ENCODE measurements at regions not wholly inside any gene's neighbourhood (a gene's known extent, or its start where the extent isn't known, plus 50 kb on each side); places are given as distances from the start of the nearest gene placed in this dataset.

- no peak for DNase-seq (ENCODE audit: low read depth in 4 of 6, low spot score in 6 of 6)
- H3K4me1 ChIP-seq (ENCODE audit: control insufficient read depth, insufficient read depth, low read length), result peaks cover 3% of the 10 kb centered on the region
- H3K27me3 ChIP-seq (ENCODE audit: control insufficient read depth, insufficient read depth, low read length), result no peaks in the 10 kb centered on the region
- no peaks in the 10 kb centered on the region for H3K9me3 ChIP-seq (ENCODE audit: control insufficient read depth, insufficient read depth, low read length)
- 89% methylated on average over 8 of the region's 21 CpGs for WGBS (ENCODE audit: insufficient coverage)
- no peak overlapping the region for H3K4me3 ChIP-seq (ENCODE audit: low read depth, low read length)
- H3K36me3 ChIP-seq (ENCODE audit: control insufficient read depth, insufficient read depth, low read length), result no peaks in the 10 kb centered on the region
- H3K27ac ChIP-seq (ENCODE audit: low read depth, low read length), result no peak overlapping the region
Measured at GRCh38 chr18:76673281-76674185, 148.8 kb upstream of the ZNF236 start.

- WGBS (ENCODE audit: insufficient coverage), result 94% methylated on average over 2 of the region's 3 CpGs
- Histone ChIP-seq H3K4me3 (ENCODE audit: low read depth, low read length) (no peak overlapping the region), H3K36me3 (ENCODE audit: control insufficient read depth, insufficient read depth, low read length) (no peaks in the 10 kb centered on the region), H3K27me3 (ENCODE audit: control insufficient read depth, insufficient read depth, low read length) (no peaks in the 10 kb centered on the region), H3K9me3 (ENCODE audit: control insufficient read depth, insufficient read depth, low read length) (no peaks in the 10 kb centered on the region), H3K27ac (ENCODE audit: low read depth, low read length) (no peak overlapping the region), H3K4me1 (ENCODE audit: control insufficient read depth, insufficient read depth, low read length) (no peaks in the 10 kb centered on the region)
- DNase-seq (ENCODE audit: low read depth in 4 of 6, low spot score in 6 of 6), result no peak
Measured at GRCh38 chr18:76672627-76673026, 149.7 kb upstream of the ZNF236 start.

- H3K27me3 ChIP-seq (ENCODE audit: control insufficient read depth, insufficient read depth, low read length), result no peaks in the 10 kb centered on the region
- no peak overlapping the region for H3K4me3 ChIP-seq (ENCODE audit: low read depth, low read length)
- H3K9me3 ChIP-seq (ENCODE audit: control insufficient read depth, insufficient read depth, low read length), result no peaks in the 10 kb centered on the region
- H3K27ac ChIP-seq (ENCODE audit: low read depth, low read length), result peak overlapping the region; percentile 40
- WGBS (ENCODE audit: insufficient coverage), result 92% methylated on average over 4 of the region's 12 CpGs
- H3K36me3 ChIP-seq (ENCODE audit: control insufficient read depth, insufficient read depth, low read length), result no peaks in the 10 kb centered on the region
- DNase-seq (ENCODE audit: low read depth in 4 of 6, low spot score in 6 of 6), result peak in 1 of 6 donors; percentile 72
- no peaks in the 10 kb centered on the region for H3K4me1 ChIP-seq (ENCODE audit: control insufficient read depth, insufficient read depth, low read length)
Measured at GRCh38 chr18:76670564-76671288, 151.6 kb upstream of the ZNF236 start.

- H3K4me3 ChIP-seq (ENCODE audit: low read depth, low read length), result no peak overlapping the region
- WGBS (ENCODE audit: insufficient coverage), result 83% methylated on average over 4 of the region's 5 CpGs
- no peaks in the 10 kb centered on the region for H3K27me3 ChIP-seq (ENCODE audit: control insufficient read depth, insufficient read depth, low read length)
- no peaks in the 10 kb centered on the region for H3K9me3 ChIP-seq (ENCODE audit: control insufficient read depth, insufficient read depth, low read length)
- no peak for DNase-seq (ENCODE audit: low read depth in 4 of 6, low spot score in 6 of 6)
- H3K4me1 ChIP-seq (ENCODE audit: control insufficient read depth, insufficient read depth, low read length), result no peaks in the 10 kb centered on the region
- no peaks in the 10 kb centered on the region for H3K36me3 ChIP-seq (ENCODE audit: control insufficient read depth, insufficient read depth, low read length)
- H3K27ac ChIP-seq (ENCODE audit: low read depth, low read length), result no peak overlapping the region
Measured at GRCh38 chr18:76668546-76668945, 153.8 kb upstream of the ZNF236 start.

GRCh38 chr18:76668119-76668518, 154.2 kb upstream of the ZNF236 start:
- Histone ChIP-seq H3K4me1 (ENCODE audit: control insufficient read depth, insufficient read depth, low read length) (no peaks in the 10 kb centered on the region), H3K36me3 (ENCODE audit: control insufficient read depth, insufficient read depth, low read length) (no peaks in the 10 kb centered on the region), H3K9me3 (ENCODE audit: control insufficient read depth, insufficient read depth, low read length) (no peaks in the 10 kb centered on the region), H3K27me3 (ENCODE audit: control insufficient read depth, insufficient read depth, low read length) (no peaks in the 10 kb centered on the region), H3K27ac (ENCODE audit: low read depth, low read length) (no peak overlapping the region), H3K4me3 (ENCODE audit: low read depth, low read length) (no peak overlapping the region)
- no peak for DNase-seq (ENCODE audit: low read depth in 4 of 6, low spot score in 6 of 6)
- 100% methylated on average over 5 of the region's 8 CpGs for whole genome bisulfite sequencing (ENCODE audit: insufficient coverage)

- no peak for DNase-seq (ENCODE audit: low read depth in 4 of 6, low spot score in 6 of 6)
- H3K9me3 ChIP-seq (ENCODE audit: control insufficient read depth, insufficient read depth, low read length), result no peaks in the 10 kb centered on the region
- no peaks in the 10 kb centered on the region for H3K27me3 ChIP-seq (ENCODE audit: control insufficient read depth, insufficient read depth, low read length)
- WGBS (ENCODE audit: insufficient coverage), result 74% methylated on average over 8 of the region's 12 CpGs
- H3K27ac ChIP-seq (ENCODE audit: low read depth, low read length), result no peak overlapping the region
- no peaks in the 10 kb centered on the region for H3K4me1 ChIP-seq (ENCODE audit: control insufficient read depth, insufficient read depth, low read length)
- H3K36me3 ChIP-seq (ENCODE audit: control insufficient read depth, insufficient read depth, low read length), result no peaks in the 10 kb centered on the region
- H3K4me3 ChIP-seq (ENCODE audit: low read depth, low read length), result no peak overlapping the region
Measured at GRCh38 chr18:76667603-76668002, 154.8 kb upstream of the ZNF236 start.

- Histone ChIP-seq H3K9me3 (ENCODE audit: control insufficient read depth, insufficient read depth, low read length) (no peaks in the 10 kb centered on the region), H3K4me1 (ENCODE audit: control insufficient read depth, insufficient read depth, low read length) (no peaks in the 10 kb centered on the region), H3K4me3 (ENCODE audit: low read depth, low read length) (no peak overlapping the region), H3K27me3 (ENCODE audit: control insufficient read depth, insufficient read depth, low read length) (no peaks in the 10 kb centered on the region), H3K36me3 (ENCODE audit: control insufficient read depth, insufficient read depth, low read length) (no peaks in the 10 kb centered on the region), H3K27ac (ENCODE audit: low read depth, low read length) (no peak overlapping the region)
- 45% methylated on average over 3 of the region's 7 CpGs for WGBS (ENCODE audit: insufficient coverage)
- DNase-seq (ENCODE audit: low read depth in 4 of 6, low spot score in 6 of 6), result no peak
Measured at GRCh38 chr18:76662626-76663025, 159.7 kb upstream of the ZNF236 start.

GRCh38 chr18:76660571-76661192, 161.7 kb upstream of the ZNF236 start:
- no peaks in the 10 kb centered on the region for H3K4me1 ChIP-seq (ENCODE audit: control insufficient read depth, insufficient read depth, low read length)
- no peak for DNase-seq (ENCODE audit: low read depth in 4 of 6, low spot score in 6 of 6)
- 90% methylated on average over 8 of the region's 9 CpGs for WGBS (ENCODE audit: insufficient coverage)

GRCh38 chr18:76658627-76659026, 163.6 kb upstream of the ZNF516 start:
- Histone ChIP-seq H3K27me3 (ENCODE audit: control insufficient read depth, insufficient read depth, low read length) (no peaks in the 10 kb centered on the region), H3K27ac (ENCODE audit: low read depth, low read length) (no peak overlapping the region), H3K4me3 (ENCODE audit: low read depth, low read length) (no peak overlapping the region), H3K4me1 (ENCODE audit: control insufficient read depth, insufficient read depth, low read length) (no peaks in the 10 kb centered on the region), H3K36me3 (ENCODE audit: control insufficient read depth, insufficient read depth, low read length) (no peaks in the 10 kb centered on the region), H3K9me3 (ENCODE audit: control insufficient read depth, insufficient read depth, low read length) (no peaks in the 10 kb centered on the region)
- WGBS (ENCODE audit: insufficient coverage), result 22% methylated on average over 2 of the region's 7 CpGs
- peak in 1 of 6 donors; percentile 18 for DNase-seq (ENCODE audit: low read depth in 4 of 6, low spot score in 6 of 6)

More at GRCh38 chr18:76660571-76661192, 161.7 kb upstream of the ZNF236 start:
- no peaks in the 10 kb centered on the region for H3K27me3 ChIP-seq (ENCODE audit: control insufficient read depth, insufficient read depth, low read length)
- no peaks in the 10 kb centered on the region for H3K36me3 ChIP-seq (ENCODE audit: control insufficient read depth, insufficient read depth, low read length)
- H3K9me3 ChIP-seq (ENCODE audit: control insufficient read depth, insufficient read depth, low read length), result no peaks in the 10 kb centered on the region
- H3K27ac ChIP-seq (ENCODE audit: low read depth, low read length), result no peak overlapping the region
- no peak overlapping the region for H3K4me3 ChIP-seq (ENCODE audit: low read depth, low read length)

All from spinal cord (tissue), 9 donors.